ENCODE measurements at regions not wholly inside any gene's neighbourhood (a gene's known extent, or its start where the extent isn't known, plus 50 kb on each side); places are given as distances from the start of the nearest gene placed in this dataset.

DNA sequence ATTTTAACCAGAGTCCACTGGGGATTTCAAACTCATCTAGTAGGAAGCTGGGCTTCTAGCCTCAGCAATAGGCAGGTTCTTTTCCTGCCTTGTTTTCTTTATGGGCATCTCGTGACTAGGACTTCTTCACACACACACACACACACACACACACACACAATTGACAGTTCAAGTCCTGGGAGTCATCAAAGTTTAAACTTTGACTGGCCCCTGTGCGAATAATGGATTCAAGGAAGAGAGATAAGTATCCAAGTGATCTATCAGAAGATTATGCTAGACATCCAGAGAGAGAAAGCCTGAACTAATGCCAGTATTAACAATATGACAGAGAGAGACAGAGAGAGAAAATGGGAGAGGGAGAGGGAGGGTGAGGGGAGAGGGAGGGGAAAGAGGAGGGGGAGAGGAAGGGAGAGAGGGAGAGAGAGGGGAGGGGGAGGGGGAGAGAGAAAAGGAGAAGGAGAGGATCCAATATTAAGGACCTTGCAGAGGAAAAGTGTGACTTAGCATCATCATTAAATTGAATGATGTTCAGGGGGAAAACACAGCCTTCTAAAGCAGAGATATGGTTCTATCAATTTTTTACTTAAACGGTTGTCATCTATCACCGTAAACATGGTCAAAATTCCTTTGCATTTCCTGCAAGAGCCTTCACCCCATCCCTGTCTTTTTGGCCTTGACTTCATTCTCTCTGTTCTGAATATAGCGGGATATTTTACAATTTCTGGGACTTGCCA, 327.6 kb upstream of the ZEB2 start:
- DNase-seq: no peak

DNA sequence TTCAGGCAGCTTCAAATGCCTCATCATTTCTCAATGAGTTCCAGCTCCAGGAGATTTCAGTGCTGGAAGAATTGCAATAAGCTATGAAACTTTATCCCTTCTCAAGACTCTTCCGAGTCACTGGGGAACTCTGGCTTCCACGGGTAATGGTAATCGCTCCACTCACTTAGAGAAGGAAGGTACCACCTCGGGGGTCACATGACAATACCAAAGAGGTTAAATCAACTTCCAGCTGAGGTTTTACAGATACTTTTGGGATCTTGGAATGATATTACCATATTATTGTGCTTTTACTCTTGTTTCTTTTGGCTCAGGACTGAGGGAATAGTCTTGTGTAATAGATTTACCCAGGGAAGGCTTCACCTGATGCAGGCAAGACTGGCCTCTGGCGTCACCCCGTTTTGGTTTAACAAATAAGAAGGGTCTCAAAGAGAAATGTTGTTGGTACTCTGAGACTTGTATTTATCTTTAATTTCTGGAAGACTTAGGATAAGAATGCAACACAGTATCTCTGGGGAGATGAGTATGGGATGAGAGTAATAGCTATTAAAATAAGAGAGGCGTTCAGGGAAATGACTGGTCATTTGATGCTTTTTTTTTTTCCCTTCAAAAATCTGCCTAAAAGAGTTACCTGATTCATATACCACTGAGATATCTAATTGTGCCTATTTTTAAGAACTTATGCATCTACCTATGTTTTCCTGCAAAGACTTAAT, 316.9 kb upstream of the ZEB2 start:
- no peak for DNase-seq

- DNase-seq: no peak
Observed at GRCh38 chr2:144835634-144836350, 315.9 kb upstream of the ZEB2 start.

GRCh38 chr2:144834998-144835633, 315.2 kb upstream of the ZEB2 start:
- no peak for DNase-seq

- DNase-seq: no peak
Observed at GRCh38 chr2:144834363-144834762, 314.4 kb upstream of the ZEB2 start.

- DNase-seq: peak; percentile 8
Observed at GRCh38 chr2:144833075-144833637, 313.2 kb upstream of the ZEB2 start.

DNA sequence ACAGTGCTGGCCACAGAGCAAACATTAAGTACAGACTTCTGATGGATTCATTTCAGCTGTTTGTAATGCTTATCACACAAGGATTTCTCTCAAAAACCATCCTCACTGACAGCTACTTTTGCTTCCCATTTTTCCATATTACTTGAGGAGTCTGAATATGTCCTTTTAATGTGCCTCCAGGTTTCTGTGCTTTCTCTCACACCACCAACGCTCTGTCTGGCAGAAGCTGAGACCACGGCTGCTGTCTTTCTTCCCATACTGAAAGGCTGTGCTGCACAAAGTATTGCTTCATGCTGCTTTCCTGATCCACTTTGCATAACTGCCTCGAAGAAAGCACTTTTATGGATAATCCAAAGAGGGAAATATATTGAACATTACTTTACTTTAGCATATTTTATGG, 312.1 kb upstream of the ZEB2 start:
- DNase-seq: no peak

GRCh38 chr2:144830543-144830942, 310.6 kb upstream of the ZEB2 start:
- DNase-seq: no peak

DNA sequence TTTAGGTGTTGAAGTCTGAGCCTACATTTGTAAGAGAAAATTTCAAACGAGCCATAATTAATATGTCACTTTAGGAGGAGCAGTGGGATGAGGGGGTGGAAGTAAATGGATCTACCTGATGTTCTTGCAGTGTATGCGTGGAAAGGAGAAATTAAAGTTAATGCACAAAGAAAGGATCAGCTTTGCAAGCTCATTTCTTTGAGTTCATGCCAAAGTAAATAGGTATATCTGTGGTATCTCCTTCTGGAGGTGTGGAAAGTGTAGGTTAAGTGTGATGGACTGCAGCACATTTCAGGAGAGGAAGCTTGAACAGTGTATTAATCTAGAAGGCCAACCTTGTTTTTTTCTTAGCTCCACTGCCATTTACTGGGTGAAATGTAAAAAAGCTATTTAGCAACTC, 307.5 kb upstream of the ZEB2 start:
- DNase-seq: no peak

DNA sequence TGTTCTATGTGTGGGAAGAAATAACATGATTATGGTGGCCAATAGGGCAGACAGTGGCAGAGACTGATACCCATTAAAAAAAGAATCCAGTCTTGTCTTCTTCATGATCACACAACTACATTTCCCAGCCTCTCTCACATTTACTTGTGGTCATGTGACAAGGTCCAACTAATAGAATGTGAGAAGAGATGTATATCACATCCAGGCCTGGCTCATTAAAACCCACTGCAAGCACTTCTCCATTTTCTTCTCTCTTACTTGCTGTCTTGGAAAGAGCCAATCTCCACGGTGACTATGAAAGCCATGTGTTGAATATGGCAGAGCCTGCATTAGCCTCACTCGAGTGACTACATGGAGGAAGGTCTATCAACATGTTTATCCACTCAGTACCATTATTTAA, 306.2 kb upstream of the ZEB2 start:
- DNase-seq: peak; percentile 10

DNA sequence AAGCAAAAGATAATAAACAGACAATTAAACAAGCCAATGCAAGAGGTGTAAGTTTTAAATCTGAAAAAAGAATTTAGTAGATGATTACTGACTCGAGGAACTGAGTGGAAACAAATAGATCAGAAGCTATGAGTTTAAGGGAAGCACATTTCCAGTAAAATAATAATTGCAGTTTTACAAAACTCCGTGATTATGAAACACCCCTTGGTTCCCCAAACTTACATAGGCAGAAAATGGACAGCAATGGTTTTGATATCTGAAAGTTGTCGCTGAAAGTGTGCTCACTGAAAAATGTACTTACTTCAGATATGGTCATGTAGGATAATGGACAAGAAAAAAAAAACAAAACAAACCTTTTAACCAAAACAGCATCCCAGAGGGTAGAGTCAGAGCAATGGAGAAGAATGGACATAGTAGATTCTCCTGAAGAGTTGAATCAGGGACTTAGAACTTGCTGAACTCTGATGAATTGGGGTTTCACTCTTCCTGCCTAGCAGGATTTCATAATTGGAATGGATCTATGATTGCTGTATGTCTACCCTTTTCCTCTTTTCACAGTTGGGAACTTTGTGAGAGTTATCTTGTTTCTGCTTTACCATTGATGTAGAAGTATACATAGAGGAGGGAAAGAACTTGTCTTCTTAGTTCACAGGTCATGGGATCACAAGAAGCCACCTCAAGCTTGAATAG, 305.6 kb upstream of the ZEB2 start:
- DNase-seq: no peak

DNA sequence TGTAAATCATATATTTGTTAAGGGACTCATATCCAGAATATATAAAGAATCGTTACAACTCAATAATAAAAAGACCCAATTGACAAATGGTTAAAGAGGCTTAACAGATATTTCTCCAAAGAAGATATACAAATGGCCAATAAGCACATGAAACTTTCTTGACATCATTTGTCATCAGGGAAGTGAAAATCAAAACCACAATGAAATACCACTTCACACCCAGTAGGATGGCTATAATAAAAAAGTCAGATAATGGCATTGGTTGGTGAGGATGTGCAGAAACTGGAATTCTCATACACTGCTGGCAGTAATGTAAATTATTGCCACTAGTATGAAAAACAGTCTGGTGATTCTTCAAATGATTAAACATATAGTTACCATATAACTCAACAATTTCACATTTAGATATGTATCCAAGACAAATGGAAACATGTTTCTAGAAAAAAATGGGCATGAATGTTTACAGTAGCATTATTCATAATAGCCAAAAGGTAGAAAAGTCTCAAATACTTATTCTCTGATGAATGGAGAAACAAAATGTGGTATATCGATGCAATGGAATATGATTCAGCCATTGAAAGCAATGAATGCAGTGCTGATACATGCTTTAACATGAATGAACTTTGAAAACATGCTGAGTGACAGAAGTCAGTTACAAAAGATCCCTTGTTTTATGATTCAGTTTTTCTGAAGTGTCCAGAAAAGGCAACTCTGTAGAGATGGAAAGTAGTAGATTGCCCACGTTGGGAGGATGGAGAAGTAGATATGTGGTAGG, 304.6 kb upstream of the ZEB2 start:
- DNase-seq: no peak

GRCh38 chr2:144822966-144823365, 303.0 kb upstream of the ZEB2 start:
- DNase-seq: no peak

GRCh38 chr2:144812288-144812687, 292.4 kb upstream of the ZEB2 start:
- no peak for DNase-seq

- no peak for DNase-seq
Observed at GRCh38 chr2:144801766-144802165, 281.8 kb upstream of the ZEB2 start.

DNA sequence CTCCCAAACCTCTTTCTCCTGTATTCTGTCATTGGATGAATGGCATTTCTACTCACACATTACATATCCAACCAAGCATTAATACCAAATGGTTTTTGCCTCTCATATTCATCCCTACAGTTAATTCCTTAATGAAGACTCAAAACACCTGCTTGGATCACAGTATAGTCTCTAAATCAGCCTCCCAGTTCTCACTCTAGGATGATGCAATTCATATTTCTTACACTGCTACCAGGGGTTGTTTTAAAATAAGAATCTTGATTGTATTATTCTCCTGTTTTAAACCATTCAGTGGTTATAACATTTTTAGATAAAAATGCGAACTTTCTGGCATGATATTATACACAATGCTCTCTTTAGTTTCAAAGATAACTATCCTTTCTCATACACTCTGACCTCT, 281.4 kb upstream of the ZEB2 start:
- DNase-seq: no peak

- no peak for DNase-seq
Observed at GRCh38 chr2:144798989-144799388, 279.1 kb upstream of the ZEB2 start.

- no peak for DNase-seq
Observed at GRCh38 chr2:144798034-144798433, 278.1 kb upstream of the ZEB2 start.

DNA sequence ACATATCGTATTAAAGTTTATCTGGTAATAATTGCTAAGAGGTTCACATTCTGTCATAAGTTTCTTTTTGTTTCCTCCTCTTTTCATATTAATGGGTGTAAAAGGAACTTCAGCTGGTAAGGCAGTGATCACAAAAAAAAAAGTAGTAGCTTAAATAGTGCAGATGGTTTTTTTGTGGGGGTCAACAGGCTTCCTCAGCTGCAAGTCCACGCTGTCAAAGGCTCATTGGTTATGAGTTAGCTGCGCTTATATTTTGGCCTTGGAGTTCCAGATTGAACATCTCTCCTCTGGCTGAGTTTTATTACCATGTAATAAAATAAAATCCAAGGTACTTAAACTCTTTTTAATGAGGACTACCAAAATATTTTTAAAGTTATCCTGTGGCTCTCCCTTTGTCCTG, 277.0 kb upstream of the ZEB2 start:
- DNase-seq: no peak

GRCh38 chr2:144796164-144796563, 276.2 kb upstream of the ZEB2 start:
- no peak for DNase-seq

GRCh38 chr2:144785253-144785652, 265.3 kb upstream of the ZEB2 start:
- no peak for DNase-seq

DNA sequence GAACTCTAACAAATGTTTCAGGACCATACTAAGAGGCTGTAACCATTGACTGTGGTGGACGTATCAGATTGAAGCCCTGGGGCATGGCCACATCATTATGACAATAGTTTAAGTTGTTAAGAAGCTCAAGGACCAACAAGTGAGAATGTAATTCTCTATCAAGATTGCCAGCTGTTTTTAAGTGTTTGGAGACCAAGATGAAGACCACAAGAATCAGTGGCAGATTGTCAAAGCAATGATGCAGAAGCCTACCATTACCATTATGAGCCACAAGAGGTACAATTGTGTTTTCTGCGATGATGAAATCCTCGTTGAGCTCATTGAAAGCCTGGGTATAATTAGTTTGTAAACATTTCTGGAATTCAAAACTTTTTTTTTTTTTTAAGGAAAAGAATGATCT, 261.1 kb upstream of the ZEB2 start:
- DNase-seq: no peak

Measured in hematopoietic multipotent progenitor cell treated with erythropoietin and hydrocortisone succinate and interleukin-3 and kit ligand, for 6 days (in vitro differentiated cells).